Gastroesophageal sphincter (tissue), 3 donors: ENCODE measurements at regions not wholly inside any gene's neighbourhood (a gene's known extent, or its start where the extent isn't known, plus 50 kb on each side); places are given as distances from the start of the nearest gene placed in this dataset.

Experiments
- CTCF ChIP-seq, 4 experiments: fragments of 200-600 bp in 2 of 4; fragments of 450-650 bp in 2 of 4; sonication (generic) in 1 of 4; IDR thresholded peaks; one replicate each; pipeline ENCODE4 v1.5.1; 2017 to 2019; ENCODE audit warnings: antibody characterized with exemption in 4 of 4, mild to moderate bottlenecking in 2 of 4, moderate library complexity in 2 of 4
- EP300 ChIP-seq: sonication (generic); formaldehyde crosslinking; IDR thresholded peaks from one replicate; pipeline ENCODE4 v1.6.1; 2017; ENCODE audit warnings: antibody characterized with exemption, mild to moderate bottlenecking
- POLR2A ChIP-seq, 2 donors: fragments of 450-650 bp; IDR thresholded peaks; one replicate each; pipeline ENCODE4 v1.6.1; 2017; ENCODE audit warnings: antibody characterized with exemption in 2 of 2, mild to moderate bottlenecking in 2 of 2, moderate library complexity in 1 of 2

DNA sequence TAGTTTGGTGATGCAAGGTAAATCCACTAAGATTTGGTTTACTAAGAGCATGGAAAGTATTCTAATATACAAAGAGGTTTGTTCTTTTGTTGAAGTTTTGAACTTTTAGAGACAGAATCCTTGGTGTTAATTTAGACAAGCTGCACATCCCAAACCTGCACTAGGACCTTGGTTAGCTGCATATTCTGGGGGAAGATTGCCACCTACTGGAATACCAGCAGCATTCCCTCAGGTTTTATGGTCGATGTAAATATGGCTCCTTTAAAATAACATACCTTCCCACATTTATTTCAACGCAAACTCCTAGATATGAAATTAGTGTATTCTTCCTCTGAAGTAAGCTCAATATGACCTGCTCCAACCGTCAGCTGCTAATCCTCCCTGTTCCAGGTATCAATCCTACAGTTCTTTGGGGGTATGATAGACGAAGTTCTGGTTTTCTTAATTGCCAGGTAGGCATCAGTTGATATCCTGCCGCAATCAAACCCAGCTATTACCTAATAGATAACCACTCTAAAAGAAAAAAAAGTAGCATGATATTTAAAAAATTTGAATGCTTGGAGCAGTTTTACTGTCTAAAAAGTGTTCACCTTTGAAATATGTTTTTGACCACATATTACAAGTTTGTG lies 624.1 kb downstream of the ISL1 start:
- TF ChIP-seq POLR2A (IDR thresholded peaks at IDR 0.05) (no peak), CTCF (IDR thresholded peaks at IDR 0.05) (peak in 3 of 4 experiments; percentile 36 to 61 (median 50)), EP300 (no peak)
